ENCODE measurements at regions not wholly inside any gene's neighbourhood (a gene's known extent, or its start where the extent isn't known, plus 50 kb on each side); places are given as distances from the start of the nearest gene placed in this dataset.

- no peaks in the 10 kb centered on the region for H3K27me3 ChIP-seq (ENCODE audit: low read length)
- H3K4me2 ChIP-seq (ENCODE audit: low read depth, low read length, poor library complexity, severe bottlenecking), result no peak overlapping the region
- H3K9me3 ChIP-seq (ENCODE audit: insufficient read depth, low read length), result no peaks in the 10 kb centered on the region
- H3K9me2 ChIP-seq (replicated peaks; ENCODE audit: insufficient read depth, low read length), result no peaks in the 10 kb centered on the region
- H3K9ac ChIP-seq (ENCODE audit: low read length), result no peak overlapping the region
- H3K4me3 ChIP-seq (ENCODE audit: insufficient read depth, low read length, poor library complexity, severe bottlenecking), result no peak overlapping the region
- no peak overlapping the region for H2AFZ ChIP-seq (ENCODE audit: low read depth, low read length, severe bottlenecking)
- H3K79me2 ChIP-seq (ENCODE audit: insufficient read depth, low read length), result no peaks in the 10 kb centered on the region
- TF ChIP-seq, protein P1, sequence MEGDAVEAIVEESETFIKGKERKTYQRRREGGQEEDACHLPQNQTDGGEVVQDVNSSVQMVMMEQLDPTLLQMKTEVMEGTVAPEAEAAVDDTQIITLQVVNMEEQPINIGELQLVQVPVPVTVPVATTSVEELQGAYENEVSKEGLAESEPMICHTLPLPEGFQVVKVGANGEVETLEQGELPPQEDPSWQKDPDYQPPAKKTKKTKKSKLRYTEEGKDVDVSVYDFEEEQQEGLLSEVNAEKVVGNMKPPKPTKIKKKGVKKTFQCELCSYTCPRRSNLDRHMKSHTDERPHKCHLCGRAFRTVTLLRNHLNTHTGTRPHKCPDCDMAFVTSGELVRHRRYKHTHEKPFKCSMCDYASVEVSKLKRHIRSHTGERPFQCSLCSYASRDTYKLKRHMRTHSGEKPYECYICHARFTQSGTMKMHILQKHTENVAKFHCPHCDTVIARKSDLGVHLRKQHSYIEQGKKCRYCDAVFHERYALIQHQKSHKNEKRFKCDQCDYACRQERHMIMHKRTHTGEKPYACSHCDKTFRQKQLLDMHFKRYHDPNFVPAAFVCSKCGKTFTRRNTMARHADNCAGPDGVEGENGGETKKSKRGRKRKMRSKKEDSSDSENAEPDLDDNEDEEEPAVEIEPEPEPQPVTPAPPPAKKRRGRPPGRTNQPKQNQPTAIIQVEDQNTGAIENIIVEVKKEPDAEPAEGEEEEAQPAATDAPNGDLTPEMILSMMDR (IDR thresholded peaks at IDR 0.05; ENCODE audit: insufficient read depth, low read length, poor library complexity, severe bottlenecking), result no peak
- no peak for TF ChIP-seq EZH2phosphoT487 (conservative IDR thresholded peaks at IDR 0.05; ENCODE audit: low read length)
- no peak overlapping the region for H3K27ac ChIP-seq (ENCODE audit: low read depth, low read length)
- no peaks in the 10 kb centered on the region for H3F3A ChIP-seq (ENCODE audit: insufficient read depth)
- H4K20me1 ChIP-seq (ENCODE audit: low read depth, low read length), result no peaks in the 10 kb centered on the region
- H3K36me3 ChIP-seq (ENCODE audit: low read length), result no peaks in the 10 kb centered on the region
Measured at GRCh38 chr13:90184355-90184754, 1163.1 kb upstream of the MIR17HG start.

- TF ChIP-seq, protein P1 (IDR thresholded peaks at IDR 0.05; ENCODE audit: insufficient read depth, low read length, poor library complexity, severe bottlenecking), result no peak
- TF ChIP-seq EZH2phosphoT487 (conservative IDR thresholded peaks at IDR 0.05; ENCODE audit: low read length), result no peak
- Histone ChIP-seq H3K9me3 (ENCODE audit: insufficient read depth, low read length) (no peaks in the 10 kb centered on the region), H3K4me3 (ENCODE audit: insufficient read depth, low read length, poor library complexity, severe bottlenecking) (no peak overlapping the region), H3K9ac (ENCODE audit: low read length) (no peak overlapping the region), H3K27ac (ENCODE audit: low read depth, low read length) (no peak overlapping the region), H4K20me1 (ENCODE audit: low read depth, low read length) (no peaks in the 10 kb centered on the region), H3K27me3 (ENCODE audit: low read length) (no peaks in the 10 kb centered on the region), H3K36me3 (ENCODE audit: low read length) (no peaks in the 10 kb centered on the region), H2AFZ (ENCODE audit: low read depth, low read length, severe bottlenecking) (no peak overlapping the region), H3K4me2 (ENCODE audit: low read depth, low read length, poor library complexity, severe bottlenecking) (no peak overlapping the region), H3K9me2 (replicated peaks; ENCODE audit: insufficient read depth, low read length) (no peaks in the 10 kb centered on the region), H3F3A (ENCODE audit: insufficient read depth) (no peaks in the 10 kb centered on the region), H3K79me2 (ENCODE audit: insufficient read depth, low read length) (no peaks in the 10 kb centered on the region)
Measured at GRCh38 chr13:90185734-90186133, 1161.8 kb upstream of the MIR17HG start.

DNA sequence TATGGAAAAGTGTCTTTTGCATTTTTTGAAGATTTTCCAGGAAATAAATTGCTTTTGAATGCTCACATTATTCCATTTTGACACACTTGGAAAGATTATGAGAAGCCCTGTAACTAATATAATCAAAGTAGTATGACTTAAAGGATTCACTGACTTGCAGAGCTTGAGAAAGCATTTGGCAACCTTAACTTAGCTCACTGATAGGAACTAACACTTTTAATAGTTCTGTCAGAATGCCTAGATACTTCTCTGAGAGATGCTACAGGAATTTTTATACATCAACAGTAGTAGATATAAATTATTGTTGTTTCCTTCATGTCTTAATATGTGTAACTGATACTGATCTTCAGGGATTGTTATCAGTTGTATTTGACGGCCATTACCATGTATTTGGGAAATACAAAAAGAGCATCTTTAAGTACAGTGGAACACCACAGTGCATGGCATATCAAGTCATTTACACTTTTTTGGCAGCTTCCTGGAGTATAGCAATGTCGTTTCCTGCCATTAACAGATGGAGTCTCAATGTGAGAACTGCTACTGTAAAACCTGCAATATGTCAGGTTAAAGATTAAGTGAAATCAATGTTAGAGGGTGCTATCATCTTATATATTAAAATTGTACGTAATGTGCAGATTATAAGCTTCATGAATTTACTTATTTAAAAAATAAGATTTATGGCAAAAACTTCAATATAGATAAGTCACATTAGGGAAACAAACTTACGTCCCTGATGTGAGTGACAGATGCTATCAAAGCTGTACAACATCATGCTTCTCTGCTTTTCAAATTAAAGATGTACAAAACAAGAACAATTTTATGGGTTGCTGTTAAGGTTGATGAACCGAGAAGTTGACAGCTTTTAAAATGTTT lies 1159.8 kb upstream of the MIR17HG start:
- Histone ChIP-seq H3K79me2 (ENCODE audit: insufficient read depth, low read length) (no peaks in the 10 kb centered on the region), H3K9me3 (ENCODE audit: insufficient read depth, low read length) (no peaks in the 10 kb centered on the region), H3K9me2 (replicated peaks; ENCODE audit: insufficient read depth, low read length) (no peaks in the 10 kb centered on the region), H4K20me1 (ENCODE audit: low read depth, low read length) (no peaks in the 10 kb centered on the region), H3K4me2 (ENCODE audit: low read depth, low read length, poor library complexity, severe bottlenecking) (no peak overlapping the region), H3K36me3 (ENCODE audit: low read length) (no peaks in the 10 kb centered on the region), H3K4me3 (ENCODE audit: insufficient read depth, low read length, poor library complexity, severe bottlenecking) (no peak overlapping the region), H3K9ac (ENCODE audit: low read length) (no peak overlapping the region), H3K27me3 (ENCODE audit: low read length) (no peaks in the 10 kb centered on the region), H3K27ac (ENCODE audit: low read depth, low read length) (no peak overlapping the region), H2AFZ (ENCODE audit: low read depth, low read length, severe bottlenecking) (no peak overlapping the region), H3F3A (ENCODE audit: insufficient read depth) (no peaks in the 10 kb centered on the region)
- TF ChIP-seq, protein P1 (IDR thresholded peaks at IDR 0.05; ENCODE audit: insufficient read depth, low read length, poor library complexity, severe bottlenecking), result no peak
- no peak for TF ChIP-seq EZH2phosphoT487 (conservative IDR thresholded peaks at IDR 0.05; ENCODE audit: low read length)
